ENCODE measurements at regions not wholly inside any gene's neighbourhood (a gene's known extent, or its start where the extent isn't known, plus 50 kb on each side); places are given as distances from the start of the nearest gene placed in this dataset.

GRCh38 chr10:36200577-36200976 is 558.5 kb upstream of the FZD8 start:
- intact Hi-C loops (cut with micrococcal nuclease), result no loop called here
- no peak overlapping the region for H3K4me3 Mint-ChIP-seq
- peaks cover 8% of the 10 kb centered on the region for H3K9me3 Mint-ChIP-seq
- H3K36me3 Mint-ChIP-seq (ENCODE audit: low read depth), result no peaks in the 10 kb centered on the region
- no peaks in the 10 kb centered on the region for H3K27me3 Mint-ChIP-seq
- no peak for TF ChIP-seq CTCF (IDR thresholded peaks at IDR 0.05)
- ChIA-PET POLR2A (no interaction called here), CTCF (no interaction called here)
- DNase-seq (no peak), ATAC-seq (ENCODE audit: low read depth) (no peak)
- no peaks in the 10 kb centered on the region for H3K4me1 Mint-ChIP-seq
- H3K27ac Mint-ChIP-seq, result no peak overlapping the region

GRCh38 chr10:36198322-36198721 is 556.2 kb upstream of the FZD8 start:
- H3K27me3 Mint-ChIP-seq, result no peaks in the 10 kb centered on the region
- POLR2A ChIA-PET, result no interaction called here
- H3K9me3 Mint-ChIP-seq, result peaks cover 12% of the 10 kb centered on the region
- DNase-seq (no peak), ATAC-seq (ENCODE audit: low read depth) (no peak)
- no peak overlapping the region for H3K4me3 Mint-ChIP-seq
- intact Hi-C loops (cut with micrococcal nuclease), result no loop called here
- no peaks in the 10 kb centered on the region for H3K36me3 Mint-ChIP-seq (ENCODE audit: low read depth)
- H3K4me1 Mint-ChIP-seq, result no peaks in the 10 kb centered on the region
- CTCF ChIA-PET, result no interaction called here
- no peak overlapping the region for H3K27ac Mint-ChIP-seq
- no peak for TF ChIP-seq CTCF (IDR thresholded peaks at IDR 0.05)

- intact Hi-C loops (cut with micrococcal nuclease), result no loop called here
- CTCF ChIA-PET, result no interaction called here
- ATAC-seq (ENCODE audit: low read depth) (no peak), DNase-seq (no peak)
- H3K27ac Mint-ChIP-seq, result no peak overlapping the region
- no peak overlapping the region for H3K4me3 Mint-ChIP-seq
- no peaks in the 10 kb centered on the region for H3K27me3 Mint-ChIP-seq
- no peaks in the 10 kb centered on the region for H3K4me1 Mint-ChIP-seq
- peaks cover 23% of the 10 kb centered on the region for H3K9me3 Mint-ChIP-seq
- H3K36me3 Mint-ChIP-seq (ENCODE audit: low read depth), result no peaks in the 10 kb centered on the region
- POLR2A ChIA-PET, result no interaction called here
- no peak for TF ChIP-seq CTCF (IDR thresholded peaks at IDR 0.05)
Observed at GRCh38 chr10:36195364-36195763, 553.3 kb upstream of the FZD8 start.

DNA sequence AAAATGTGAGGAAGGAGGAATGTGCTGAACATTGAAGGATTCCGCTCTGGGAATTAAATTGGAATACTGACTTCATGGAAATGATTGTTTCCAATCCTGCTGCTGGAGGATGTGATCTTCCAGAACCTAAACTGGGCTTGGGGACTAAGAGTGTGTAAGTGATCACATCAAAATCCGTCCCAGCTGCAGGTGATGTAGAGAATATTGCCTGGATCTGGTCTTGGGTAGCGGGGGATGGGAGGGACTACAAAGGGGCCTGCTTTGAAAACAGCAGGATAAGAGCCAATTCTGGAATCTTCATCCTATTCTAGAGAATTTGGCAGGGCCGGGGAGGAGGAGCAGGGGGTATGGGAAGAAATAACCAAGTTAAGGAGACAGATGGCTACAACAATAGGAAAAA is 552.2 kb upstream of the FZD8 start:
- Mint-ChIP-seq H3K4me1 (no peaks in the 10 kb centered on the region), H3K36me3 (ENCODE audit: low read depth) (no peaks in the 10 kb centered on the region), H3K27ac (no peak overlapping the region), H3K9me3 (peaks cover 26% of the 10 kb centered on the region), H3K4me3 (no peak overlapping the region), H3K27me3 (no peaks in the 10 kb centered on the region)
- intact Hi-C loops (cut with micrococcal nuclease), result no loop called here
- no peak for ATAC-seq (ENCODE audit: low read depth)
- CTCF ChIA-PET, result no interaction called here
- TF ChIP-seq CTCF (IDR thresholded peaks at IDR 0.05), result no peak
- POLR2A ChIA-PET, result no interaction called here
- no peak for DNase-seq

DNA sequence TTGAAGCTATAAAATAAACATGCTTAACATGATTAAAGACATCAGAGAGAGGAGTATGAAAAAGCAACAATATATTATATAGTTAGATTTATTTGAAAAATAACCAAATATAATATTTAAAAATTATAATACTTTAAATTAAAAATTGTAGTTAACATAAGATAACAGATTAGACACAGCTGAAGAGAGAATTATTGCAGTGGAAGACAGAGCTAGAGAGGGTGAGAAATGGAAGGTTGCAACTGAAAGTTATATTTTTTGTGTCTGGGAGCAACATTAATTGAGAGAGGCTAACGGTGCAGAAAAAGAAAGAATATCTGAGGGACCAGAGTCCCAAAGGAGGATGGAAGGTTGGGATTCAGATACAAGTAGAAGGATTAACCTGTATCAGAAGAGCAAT is 548.9 kb upstream of the FZD8 start:
- no peak for ATAC-seq (ENCODE audit: low read depth)

More for the DNA sequence above, 548.9 kb upstream of the FZD8 start:
- Mint-ChIP-seq H3K27ac (no peak overlapping the region), H3K4me3 (no peak overlapping the region), H3K36me3 (ENCODE audit: low read depth) (no peaks in the 10 kb centered on the region), H3K9me3 (peaks cover 22% of the 10 kb centered on the region), H3K27me3 (no peaks in the 10 kb centered on the region), H3K4me1 (no peaks in the 10 kb centered on the region)
- no peak for TF ChIP-seq CTCF (IDR thresholded peaks at IDR 0.05)
- no peak for DNase-seq
- intact Hi-C loops (cut with micrococcal nuclease), result no loop called here
- CTCF ChIA-PET, result no interaction called here
- POLR2A ChIA-PET, result no interaction called here
